Keratinocyte (primary cell): ENCODE measurements at regions not wholly inside any gene's neighbourhood (a gene's known extent, or its start where the extent isn't known, plus 50 kb on each side); places are given as distances from the start of the nearest gene placed in this dataset.

ENCODE experiments used
- DNase-seq: peaks from one replicate; pipeline ENCODE4 v3.0.0-alpha.2; 2011; ENCODE audit warnings: low read depth, missing footprints, low spot score
- FAIRE-seq: peaks from 2 replicates; lab custom pipeline; 2011; peaks lifted over from hg19 to GRCh38; lab: Jason Lieb, UNC
- H2AFZ ChIP-seq: 2 replicates; pipeline ENCODE4 v1.6.0; 2012; ENCODE audit warnings: low read length, control low read depth, inconsistent platforms; ENCODE audit not compliant: control insufficient read depth
- H3K27ac ChIP-seq: 2 replicates; pipeline ENCODE4 v1.5.1; 2011; ENCODE audit warnings: low read length; ENCODE audit not compliant: control insufficient read depth, insufficient read depth
- H3K27me3 ChIP-seq: 3 replicates; pipeline ENCODE4 v1.6.0; 2011; ENCODE audit warnings: low read length; ENCODE audit not compliant: control insufficient read depth, insufficient read depth; ENCODE audit errors: extremely low read depth
- H3K36me3 ChIP-seq, 2 experiments: 2 replicates in 1 of 2; 3 replicates in 1 of 2; pipeline ENCODE4 v1.5.1; 2011; ENCODE audit warnings: low read length in 2 of 2, mild to moderate bottlenecking in 1 of 2; ENCODE audit not compliant: control insufficient read depth in 2 of 2, insufficient read depth in 2 of 2; ENCODE audit errors: extremely low read depth in 1 of 2
- H3K4me1 ChIP-seq: 3 replicates; pipeline ENCODE4 v1.5.1; 2011; ENCODE audit warnings: low read length; ENCODE audit not compliant: control insufficient read depth, insufficient read depth; ENCODE audit errors: extremely low read depth
- H3K4me2 ChIP-seq: 3 replicates; pipeline ENCODE4 v1.6.0; 2011; ENCODE audit warnings: low read depth, low read length; ENCODE audit not compliant: control insufficient read depth, insufficient read depth; ENCODE audit errors: extremely low read depth
- H3K4me3 ChIP-seq, 3 experiments: fragments of 200-600 bp in 1 of 3; sonication (generic) in 1 of 3; 2 replicates in 2 of 3; 3 replicates in 1 of 3; pipeline ENCODE4 v1.5.1; 2011 to 2016; ENCODE audit warnings: low read length in 3 of 3, mild to moderate bottlenecking in 3 of 3, control low read depth in 2 of 3, inconsistent platforms in 1 of 3, low read depth in 1 of 3, mixed read lengths in 1 of 3, mixed run types in 1 of 3, moderate library complexity in 1 of 3; ENCODE audit not compliant: control insufficient read depth in 2 of 3, insufficient read depth in 2 of 3; ENCODE audit errors: extremely low read depth in 1 of 3
- H3K79me2 ChIP-seq: 2 replicates; pipeline ENCODE4 v1.6.0; 2012; ENCODE audit warnings: low read length; ENCODE audit not compliant: control insufficient read depth, insufficient read depth
- H3K9ac ChIP-seq: 3 replicates; pipeline ENCODE4 v1.6.0; 2011; ENCODE audit warnings: low read length; ENCODE audit not compliant: control insufficient read depth, insufficient read depth; ENCODE audit errors: extremely low read depth
- H3K9me1 ChIP-seq: 3 replicates; pipeline ENCODE4 v1.6.0; 2011; ENCODE audit warnings: low read length; ENCODE audit not compliant: control insufficient read depth, insufficient read depth; ENCODE audit errors: extremely low read depth
- H3K9me3 ChIP-seq: 2 replicates; pipeline ENCODE4 v1.5.1; 2012; ENCODE audit warnings: low read depth, low read length; ENCODE audit not compliant: control insufficient read depth
- H4K20me1 ChIP-seq: 3 replicates; pipeline ENCODE4 v1.6.0; 2011; ENCODE audit warnings: low read length; ENCODE audit not compliant: control insufficient read depth, insufficient read depth; ENCODE audit errors: extremely low read depth
- CTCF ChIP-seq, 3 experiments: IDR thresholded peaks in 1 of 3; conservative IDR thresholded peaks in 1 of 3; optimal IDR thresholded peaks in 1 of 3; 2 replicates in 2 of 3; 3 replicates in 1 of 3; pipeline versions ENCODE3 to v1.5.1; 2011; ENCODE audit warnings: low read length in 3 of 3, mild to moderate bottlenecking in 3 of 3, moderate library complexity in 2 of 3, control low read depth in 1 of 3, inconsistent platforms in 1 of 3; ENCODE audit not compliant: insufficient read depth in 2 of 3; ENCODE audit errors: extremely low read depth in 1 of 3
- EZH2 ChIP-seq: IDR thresholded peaks from one replicate; pipeline ENCODE4 v1.6.1; 2012; ENCODE audit warnings: inconsistent platforms, mild to moderate bottlenecking, low read length, moderate library complexity
- dilution Hi-C: fragments of 300-500 bp; cut with MboI; formaldehyde crosslinking; loops from one replicate; pipeline ENCODE4 v1.7.0; 2020; ENCODE audit warnings: low sequenced_read_pairs; ENCODE audit not compliant: extremely low pct_ligation_motif_present

DNA sequence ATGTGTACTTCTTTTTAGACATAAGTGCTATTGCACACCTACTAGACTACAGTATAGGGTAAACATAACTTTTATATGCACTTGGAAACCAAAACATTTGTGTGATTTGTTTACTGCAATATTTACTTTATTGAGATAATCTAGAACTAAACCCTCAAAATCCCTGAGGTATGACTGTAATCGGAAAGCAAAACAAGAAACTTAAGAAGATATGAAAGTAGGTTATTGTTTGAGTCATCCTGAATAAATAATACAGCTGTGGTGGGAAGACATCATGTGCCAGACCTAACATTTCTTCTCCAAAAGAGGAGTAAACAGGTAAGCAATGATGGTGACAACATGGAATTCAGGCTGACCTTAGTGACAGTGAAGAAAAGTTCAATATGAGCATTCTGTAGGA, 765.5 kb downstream of the OTOL1 start:
- no peak for FAIRE-seq
- Histone ChIP-seq H3K9ac (no peak overlapping the region), H2AFZ (no peak overlapping the region), H3K4me3 (no peak overlapping the region), H3K79me2 (no peaks in the 10 kb centered on the region), H4K20me1 (no peaks in the 10 kb centered on the region), H3K9me1 (no peaks in the 10 kb centered on the region), H3K36me3 (no peaks in the 10 kb centered on the region), H3K9me3 (no peaks in the 10 kb centered on the region), H3K4me2 (no peak overlapping the region), H3K27ac (no peak overlapping the region), H3K4me1 (no peaks in the 10 kb centered on the region), H3K27me3 (no peaks in the 10 kb centered on the region)
- no peak for TF ChIP-seq CTCF (optimal IDR thresholded peaks at IDR 0.05 in 1 of 3, IDR thresholded peaks at IDR 0.05 in 1 of 3, conservative IDR thresholded peaks at IDR 0.05 in 1 of 3; ENCODE audit: extremely low read depth in 1 of 3, insufficient read depth in 2 of 3, low read length in 3 of 3)
- no peak for TF ChIP-seq EZH2
- DNase-seq: no peak
- dilution Hi-C loops: no loop called here

- DNase-seq (no peak), FAIRE-seq (no peak)
- TF ChIP-seq CTCF (optimal IDR thresholded peaks at IDR 0.05 in 1 of 3, IDR thresholded peaks at IDR 0.05 in 1 of 3, conservative IDR thresholded peaks at IDR 0.05 in 1 of 3; ENCODE audit: extremely low read depth in 1 of 3, insufficient read depth in 2 of 3, low read length in 3 of 3) (no peak), EZH2 (no peak)
- H4K20me1 ChIP-seq: no peaks in the 10 kb centered on the region
- H3K27me3 ChIP-seq: no peaks in the 10 kb centered on the region
- no peaks in the 10 kb centered on the region for H3K79me2 ChIP-seq
- H3K9me3 ChIP-seq: no peaks in the 10 kb centered on the region
- H3K36me3 ChIP-seq: no peaks in the 10 kb centered on the region
- dilution Hi-C loops: no loop called here
- no peak overlapping the region for H3K9ac ChIP-seq
- H3K4me1 ChIP-seq: no peaks in the 10 kb centered on the region
- H3K27ac ChIP-seq: no peak overlapping the region
- no peak overlapping the region for H3K4me2 ChIP-seq
- H2AFZ ChIP-seq: no peak overlapping the region
- H3K4me3 ChIP-seq: no peak overlapping the region
- no peaks in the 10 kb centered on the region for H3K9me1 ChIP-seq
Observed at GRCh38 chr3:162263596-162263995, 767.0 kb downstream of the OTOL1 start.
